ENCODE measurements at regions not wholly inside any gene's neighbourhood (a gene's known extent, or its start where the extent isn't known, plus 50 kb on each side); places are given as distances from the start of the nearest gene placed in this dataset.

DNA sequence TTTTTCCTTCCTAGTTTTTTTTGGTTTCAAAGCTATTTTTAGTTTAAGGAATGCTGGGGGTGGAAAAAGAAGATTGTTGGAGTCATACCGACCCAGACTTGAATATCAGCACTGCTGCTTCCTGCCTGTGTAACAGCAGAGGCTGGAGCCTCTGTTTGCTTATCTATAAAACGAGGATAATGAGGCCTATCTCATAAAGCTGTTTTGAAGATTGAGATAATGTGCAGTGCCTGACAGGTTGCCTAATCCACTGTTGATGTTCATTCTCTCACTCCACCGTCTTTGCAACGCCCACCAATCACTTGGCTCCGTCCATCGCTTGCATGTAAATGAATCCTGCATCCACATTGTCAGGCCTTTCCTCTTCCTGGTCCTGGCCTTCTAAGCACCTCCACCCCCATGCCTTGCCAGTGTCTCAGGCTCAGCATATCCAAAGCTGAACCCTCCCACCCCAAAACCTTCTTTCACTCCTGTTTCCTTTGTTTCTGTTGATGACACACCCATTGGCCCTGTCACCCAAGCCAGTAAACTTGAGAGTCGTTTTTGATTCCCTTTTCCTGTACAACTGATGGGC lies 94.9 kb downstream of the MEX3B start:
- CTCF ChIA-PET = interaction anchor here (1.4 to 2.9 kb wide), 2 partner anchors 11 to 470 kb away, joined by 3 to 10 read pairs; no protein-coding TSS in a partner anchor
- Histone ChIP-seq H3K36me3 (replicated peaks in 1 of 2; ENCODE audit: control insufficient read depth in 1 of 2, insufficient read depth in 2 of 2, low read length in 1 of 2) (no peaks in the 10 kb centered on the region), H2AFZ (ENCODE audit: low read depth) (peak overlapping the region; percentile 70; the same call in 1 of the 2 replicates), H3K9ac (no peak overlapping the region), H3K27ac (ENCODE audit: low read depth in 2 of 2, low read length in 1 of 2) (no peak overlapping the region), H3K27me3 (ENCODE audit: insufficient read depth) (no peaks in the 10 kb centered on the region), H3K4me2 (no peak overlapping the region), H3K4me1 (ENCODE audit: control insufficient read depth in 1 of 2, insufficient read depth in 2 of 2, low read depth in 1 of 2, low read length in 1 of 2) (peaks cover 0 to 3% of the 10 kb centered on the region in 2 experiments; a peak in 1 of 4 replicates), H3K4me3 (ENCODE audit: low read depth in 2 of 2, low read length in 1 of 2) (no peak overlapping the region), H4K20me1 (ENCODE audit: insufficient read depth) (no peaks in the 10 kb centered on the region), H3F3A (replicated peaks; ENCODE audit: insufficient read depth) (no peaks in the 10 kb centered on the region), H3K9me3 (no peaks in the 10 kb centered on the region), H3K79me2 (ENCODE audit: insufficient read depth) (no peaks in the 10 kb centered on the region), H3K9me2 (no peaks in the 10 kb centered on the region)
- DNase-seq = peak; percentile 9
- POLR2A ChIA-PET = no interaction called here
- peak; percentile 27; the same call in 1 of the 2 replicates for TF ChIP-seq GATA2 (CRISPR knock-in tag; IDR thresholded peaks at IDR 0.05)
- no peak for TF ChIP-seq NRF1 (IDR thresholded peaks at IDR 0.05; ENCODE audit: low read depth, low read length)
- WGBS (ENCODE audit: low lambda C conversion rate) = 55% methylated on average over 7 of the region's 7 CpGs

DNA sequence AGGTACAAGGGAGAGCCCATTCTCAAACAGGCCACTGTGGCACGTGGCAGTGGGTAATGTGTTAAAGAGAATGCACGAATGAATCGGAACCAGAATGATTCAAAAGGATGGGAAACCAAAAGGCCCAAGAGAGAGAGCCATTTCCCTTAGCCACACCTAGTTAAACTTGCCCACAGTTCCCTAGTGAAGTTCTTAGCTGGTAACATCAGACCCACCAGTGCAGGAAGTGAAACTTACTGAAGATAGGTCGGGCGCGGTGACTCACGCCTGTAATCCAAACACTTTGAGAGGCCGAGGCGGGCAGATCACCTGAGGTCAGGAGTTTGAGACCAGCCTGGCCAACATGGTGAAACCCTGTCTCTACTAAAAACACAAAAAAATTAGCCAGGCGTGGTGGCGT lies 97.1 kb downstream of the MEX3B start:
- H3F3A ChIP-seq (replicated peaks; ENCODE audit: insufficient read depth) = no peaks in the 10 kb centered on the region
- H3K9me2 ChIP-seq = no peaks in the 10 kb centered on the region
- no peak overlapping the region for H2AFZ ChIP-seq (ENCODE audit: low read depth)
- H3K9me3 ChIP-seq = no peaks in the 10 kb centered on the region
- no peaks in the 10 kb centered on the region for H4K20me1 ChIP-seq (ENCODE audit: insufficient read depth)
- no peaks in the 10 kb centered on the region for H3K36me3 ChIP-seq (replicated peaks in 1 of 2; ENCODE audit: control insufficient read depth in 1 of 2, insufficient read depth in 2 of 2, low read length in 1 of 2)
- no peaks in the 10 kb centered on the region for H3K79me2 ChIP-seq (ENCODE audit: insufficient read depth)
- no peak for TF ChIP-seq YY1 (IDR thresholded peaks at IDR 0.05; ENCODE audit: low read depth)
- TF ChIP-seq, protein P1, sequence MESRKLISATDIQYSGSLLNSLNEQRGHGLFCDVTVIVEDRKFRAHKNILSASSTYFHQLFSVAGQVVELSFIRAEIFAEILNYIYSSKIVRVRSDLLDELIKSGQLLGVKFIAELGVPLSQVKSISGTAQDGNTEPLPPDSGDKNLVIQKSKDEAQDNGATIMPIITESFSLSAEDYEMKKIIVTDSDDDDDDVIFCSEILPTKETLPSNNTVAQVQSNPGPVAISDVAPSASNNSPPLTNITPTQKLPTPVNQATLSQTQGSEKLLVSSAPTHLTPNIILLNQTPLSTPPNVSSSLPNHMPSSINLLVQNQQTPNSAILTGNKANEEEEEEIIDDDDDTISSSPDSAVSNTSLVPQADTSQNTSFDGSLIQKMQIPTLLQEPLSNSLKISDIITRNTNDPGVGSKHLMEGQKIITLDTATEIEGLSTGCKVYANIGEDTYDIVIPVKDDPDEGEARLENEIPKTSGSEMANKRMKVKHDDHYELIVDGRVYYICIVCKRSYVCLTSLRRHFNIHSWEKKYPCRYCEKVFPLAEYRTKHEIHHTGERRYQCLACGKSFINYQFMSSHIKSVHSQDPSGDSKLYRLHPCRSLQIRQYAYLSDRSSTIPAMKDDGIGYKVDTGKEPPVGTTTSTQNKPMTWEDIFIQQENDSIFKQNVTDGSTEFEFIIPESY (IDR thresholded peaks at IDR 0.05; ENCODE audit: borderline replicate concordance, low read depth) = no peak
- TF ChIP-seq TEAD4 (IDR thresholded peaks at IDR 0.05; ENCODE audit: borderline replicate concordance, insufficient read depth) = no peak
- no peak for TF ChIP-seq FOXJ3 (CRISPR knock-in tag; IDR thresholded peaks at IDR 0.05)
- TF ChIP-seq, protein P2, sequence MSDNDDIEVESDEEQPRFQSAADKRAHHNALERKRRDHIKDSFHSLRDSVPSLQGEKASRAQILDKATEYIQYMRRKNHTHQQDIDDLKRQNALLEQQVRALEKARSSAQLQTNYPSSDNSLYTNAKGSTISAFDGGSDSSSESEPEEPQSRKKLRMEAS (IDR thresholded peaks at IDR 0.05; ENCODE audit: low read depth) = no peak
- no peak for TF ChIP-seq TAF1 (IDR thresholded peaks at IDR 0.05; ENCODE audit: borderline replicate concordance, low read depth, low read length)
- TF ChIP-seq RAD21 (IDR thresholded peaks at IDR 0.05; ENCODE audit: low read length) = no peak
- TF ChIP-seq, protein P3, sequence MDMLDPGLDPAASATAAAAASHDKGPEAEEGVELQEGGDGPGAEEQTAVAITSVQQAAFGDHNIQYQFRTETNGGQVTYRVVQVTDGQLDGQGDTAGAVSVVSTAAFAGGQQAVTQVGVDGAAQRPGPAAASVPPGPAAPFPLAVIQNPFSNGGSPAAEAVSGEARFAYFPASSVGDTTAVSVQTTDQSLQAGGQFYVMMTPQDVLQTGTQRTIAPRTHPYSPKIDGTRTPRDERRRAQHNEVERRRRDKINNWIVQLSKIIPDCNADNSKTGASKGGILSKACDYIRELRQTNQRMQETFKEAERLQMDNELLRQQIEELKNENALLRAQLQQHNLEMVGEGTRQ (IDR thresholded peaks at IDR 0.05; ENCODE audit: borderline replicate concordance, low read depth, low read length) = no peak
- TF ChIP-seq JUND (IDR thresholded peaks at IDR 0.05) = no peak
- no peak for TF ChIP-seq GATA2 (CRISPR knock-in tag; IDR thresholded peaks at IDR 0.05)
- no peak for TF ChIP-seq MEF2A (IDR thresholded peaks at IDR 0.05; ENCODE audit: borderline replicate concordance, low read depth)
- TF ChIP-seq, protein P4, sequence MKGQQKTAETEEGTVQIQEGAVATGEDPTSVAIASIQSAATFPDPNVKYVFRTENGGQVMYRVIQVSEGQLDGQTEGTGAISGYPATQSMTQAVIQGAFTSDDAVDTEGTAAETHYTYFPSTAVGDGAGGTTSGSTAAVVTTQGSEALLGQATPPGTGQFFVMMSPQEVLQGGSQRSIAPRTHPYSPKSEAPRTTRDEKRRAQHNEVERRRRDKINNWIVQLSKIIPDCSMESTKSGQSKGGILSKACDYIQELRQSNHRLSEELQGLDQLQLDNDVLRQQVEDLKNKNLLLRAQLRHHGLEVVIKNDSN (IDR thresholded peaks at IDR 0.05; ENCODE audit: borderline replicate concordance, low read depth) = no peak
- TF ChIP-seq, protein P5, sequence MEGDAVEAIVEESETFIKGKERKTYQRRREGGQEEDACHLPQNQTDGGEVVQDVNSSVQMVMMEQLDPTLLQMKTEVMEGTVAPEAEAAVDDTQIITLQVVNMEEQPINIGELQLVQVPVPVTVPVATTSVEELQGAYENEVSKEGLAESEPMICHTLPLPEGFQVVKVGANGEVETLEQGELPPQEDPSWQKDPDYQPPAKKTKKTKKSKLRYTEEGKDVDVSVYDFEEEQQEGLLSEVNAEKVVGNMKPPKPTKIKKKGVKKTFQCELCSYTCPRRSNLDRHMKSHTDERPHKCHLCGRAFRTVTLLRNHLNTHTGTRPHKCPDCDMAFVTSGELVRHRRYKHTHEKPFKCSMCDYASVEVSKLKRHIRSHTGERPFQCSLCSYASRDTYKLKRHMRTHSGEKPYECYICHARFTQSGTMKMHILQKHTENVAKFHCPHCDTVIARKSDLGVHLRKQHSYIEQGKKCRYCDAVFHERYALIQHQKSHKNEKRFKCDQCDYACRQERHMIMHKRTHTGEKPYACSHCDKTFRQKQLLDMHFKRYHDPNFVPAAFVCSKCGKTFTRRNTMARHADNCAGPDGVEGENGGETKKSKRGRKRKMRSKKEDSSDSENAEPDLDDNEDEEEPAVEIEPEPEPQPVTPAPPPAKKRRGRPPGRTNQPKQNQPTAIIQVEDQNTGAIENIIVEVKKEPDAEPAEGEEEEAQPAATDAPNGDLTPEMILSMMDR (IDR thresholded peaks at IDR 0.05) = no peak
- TF ChIP-seq ELF1 (IDR thresholded peaks at IDR 0.05) = no peak
- no peak for TF ChIP-seq EP300 (IDR thresholded peaks at IDR 0.05; ENCODE audit: borderline replicate concordance in 1 of 2, low read depth in 1 of 2, low read length in 1 of 2)
- TF ChIP-seq, protein P6, sequence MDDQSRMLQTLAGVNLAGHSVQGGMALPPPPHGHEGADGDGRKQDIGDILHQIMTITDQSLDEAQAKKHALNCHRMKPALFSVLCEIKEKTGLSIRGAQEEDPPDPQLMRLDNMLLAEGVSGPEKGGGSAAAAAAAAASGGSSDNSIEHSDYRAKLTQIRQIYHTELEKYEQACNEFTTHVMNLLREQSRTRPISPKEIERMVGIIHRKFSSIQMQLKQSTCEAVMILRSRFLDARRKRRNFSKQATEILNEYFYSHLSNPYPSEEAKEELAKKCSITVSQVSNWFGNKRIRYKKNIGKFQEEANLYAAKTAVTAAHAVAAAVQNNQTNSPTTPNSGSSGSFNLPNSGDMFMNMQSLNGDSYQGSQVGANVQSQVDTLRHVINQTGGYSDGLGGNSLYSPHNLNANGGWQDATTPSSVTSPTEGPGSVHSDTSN (IDR thresholded peaks at IDR 0.05) = no peak
- no peak for TF ChIP-seq FOXM1 (IDR thresholded peaks at IDR 0.05; ENCODE audit: low read depth)
- TF ChIP-seq POLR2AphosphoS5 (IDR thresholded peaks at IDR 0.05; ENCODE audit: low read depth, low read length) = no peak
- no peak for TF ChIP-seq RXRA (IDR thresholded peaks at IDR 0.05; ENCODE audit: borderline replicate concordance, low read depth)
- no peak overlapping the region for H3K9ac ChIP-seq
- H3K4me1 ChIP-seq (ENCODE audit: control insufficient read depth in 1 of 2, insufficient read depth in 2 of 2, low read depth in 1 of 2, low read length in 1 of 2) = peaks cover 0 to 3% of the 10 kb centered on the region in 2 experiments; a peak in 1 of 4 replicates
- ChIA-PET POLR2A (no interaction called here), CTCF (interaction anchor here (2.9 kb wide), 1 partner anchor 9 kb away, joined by 10 read pairs; no protein-coding TSS in a partner anchor)
- no peak overlapping the region for H3K27ac ChIP-seq (ENCODE audit: low read depth in 2 of 2, low read length in 1 of 2)
- H3K4me3 ChIP-seq (ENCODE audit: low read depth in 2 of 2, low read length in 1 of 2) = no peak overlapping the region
- no peak for DNase-seq
- H3K27me3 ChIP-seq (ENCODE audit: insufficient read depth) = no peaks in the 10 kb centered on the region
- H3K4me2 ChIP-seq = no peak overlapping the region
- 83% methylated on average over 10 of the region's 11 CpGs for WGBS (ENCODE audit: low lambda C conversion rate)
